Loucy (cell line): ENCODE measurements at regions not wholly inside any gene's neighbourhood (a gene's known extent, or its start where the extent isn't known, plus 50 kb on each side); places are given as distances from the start of the nearest gene placed in this dataset.
"Not testable (repeated sequence)": the region's sequence is repeated elsewhere in the genome, so short reads cannot be mapped to it uniquely, and the experiment has no call there.

Experiments used
- EZH2phosphoT487 ChIP-seq: fragments of 200-600 bp; IDR thresholded peaks from 2 replicates; pipeline ENCODE4 v1.6.1; 2018; ENCODE audit warnings: antibody characterized with exemption, mild to moderate bottlenecking, moderate library complexity, borderline replicate concordance
- TF ChIP-seq, protein P1 (sequence below): fragments of 200-600 bp; sonication (generic); conservative IDR thresholded peaks from 2 replicates; pipeline ENCODE4 v1.5.1; 2014; ENCODE audit warnings: mild to moderate bottlenecking, antibody characterized with exemption, low read length

DNA sequence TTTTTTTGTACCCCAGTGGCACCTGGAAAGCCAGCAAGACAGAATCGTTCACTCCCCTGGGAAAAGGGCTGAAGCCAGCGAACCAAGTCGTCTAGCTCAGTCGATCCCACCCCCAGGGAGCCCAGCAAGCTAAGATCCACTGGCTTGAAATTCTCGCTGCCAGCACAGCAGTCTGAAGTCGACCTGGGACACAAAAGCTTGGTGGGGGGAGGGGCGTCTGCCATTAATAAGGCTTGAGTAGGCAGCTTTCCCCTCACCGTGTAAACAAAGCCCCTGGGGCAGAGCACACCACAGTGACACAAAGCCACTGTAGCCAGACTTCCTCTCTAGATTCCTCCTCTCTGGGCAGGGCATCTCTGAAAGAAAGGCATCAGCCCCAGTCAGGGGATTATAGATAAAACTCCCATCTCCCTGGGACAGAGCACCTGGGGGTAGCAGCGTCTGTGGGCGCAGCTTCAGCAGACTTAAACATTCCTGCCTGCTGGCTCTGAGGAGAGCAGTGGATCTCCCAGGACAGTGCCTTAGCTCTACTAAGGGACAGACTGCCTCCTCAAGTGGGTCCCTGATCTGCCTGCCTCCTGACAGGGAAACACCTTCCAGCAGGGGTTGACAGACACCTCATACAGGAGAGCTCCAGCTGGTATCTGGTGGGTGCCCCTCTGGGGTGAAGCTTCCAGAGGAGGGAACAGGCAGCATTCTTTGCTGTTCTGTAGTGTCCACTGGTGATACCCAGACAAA lies 97.4 kb downstream of the TBR1 start:
- TF ChIP-seq, protein P1, sequence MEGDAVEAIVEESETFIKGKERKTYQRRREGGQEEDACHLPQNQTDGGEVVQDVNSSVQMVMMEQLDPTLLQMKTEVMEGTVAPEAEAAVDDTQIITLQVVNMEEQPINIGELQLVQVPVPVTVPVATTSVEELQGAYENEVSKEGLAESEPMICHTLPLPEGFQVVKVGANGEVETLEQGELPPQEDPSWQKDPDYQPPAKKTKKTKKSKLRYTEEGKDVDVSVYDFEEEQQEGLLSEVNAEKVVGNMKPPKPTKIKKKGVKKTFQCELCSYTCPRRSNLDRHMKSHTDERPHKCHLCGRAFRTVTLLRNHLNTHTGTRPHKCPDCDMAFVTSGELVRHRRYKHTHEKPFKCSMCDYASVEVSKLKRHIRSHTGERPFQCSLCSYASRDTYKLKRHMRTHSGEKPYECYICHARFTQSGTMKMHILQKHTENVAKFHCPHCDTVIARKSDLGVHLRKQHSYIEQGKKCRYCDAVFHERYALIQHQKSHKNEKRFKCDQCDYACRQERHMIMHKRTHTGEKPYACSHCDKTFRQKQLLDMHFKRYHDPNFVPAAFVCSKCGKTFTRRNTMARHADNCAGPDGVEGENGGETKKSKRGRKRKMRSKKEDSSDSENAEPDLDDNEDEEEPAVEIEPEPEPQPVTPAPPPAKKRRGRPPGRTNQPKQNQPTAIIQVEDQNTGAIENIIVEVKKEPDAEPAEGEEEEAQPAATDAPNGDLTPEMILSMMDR, result not testable (repeated sequence)
- not testable (repeated sequence) for TF ChIP-seq EZH2phosphoT487
